ENCODE measurements at regions not wholly inside any gene's neighbourhood (a gene's known extent, or its start where the extent isn't known, plus 50 kb on each side); places are given as distances from the start of the nearest gene placed in this dataset.

GRCh38 chr4:137701401-137701800 lies 169.1 kb upstream of the PCDH18 start:
- FAIRE-seq: no peak
- H3K4me1 ChIP-seq (ENCODE audit: control insufficient read depth in 2 of 3, insufficient read depth in 2 of 3, low read depth in 1 of 3, low read length in 3 of 3): peaks cover 0 to 2% (median 0%) of the 10 kb centered on the region in 3 donors

GRCh38 chr4:137700751-137701150 lies 168.5 kb upstream of the PCDH18 start:
- FAIRE-seq: no peak
- intact Hi-C loops (cut with DNase I): no loop called here
- no peaks in the 10 kb centered on the region for H3K36me3 ChIP-seq (ENCODE audit: control insufficient read depth in 2 of 3, insufficient read depth in 3 of 3, low read length in 3 of 3)
- H3K9ac ChIP-seq (ENCODE audit: low read length in 3 of 3): no peak overlapping the region
- no peak overlapping the region for H3K4me3 ChIP-seq (ENCODE audit: low read length in 3 of 3)
- TF ChIP-seq CTCF (IDR thresholded peaks at IDR 0.05; ENCODE audit: borderline replicate concordance, extremely low read depth, insufficient read depth): no peak
- H3K4me1 ChIP-seq (ENCODE audit: control insufficient read depth in 2 of 3, insufficient read depth in 2 of 3, low read depth in 1 of 3, low read length in 3 of 3): peaks cover 0 to 2% (median 0%) of the 10 kb centered on the region in 3 donors
- no peak overlapping the region for H3K27ac ChIP-seq (ENCODE audit: low read depth in 2 of 2, low read length in 2 of 2)
- DNase-seq: no peak
- no peaks in the 10 kb centered on the region for H3K9me3 ChIP-seq (ENCODE audit: control insufficient read depth in 2 of 3, insufficient read depth in 1 of 3, low read length in 3 of 3)
- H3K27me3 ChIP-seq (ENCODE audit: control insufficient read depth, insufficient read depth, low read length): no peaks in the 10 kb centered on the region

More at GRCh38 chr4:137701401-137701800, 169.1 kb upstream of the PCDH18 start:
- Histone ChIP-seq H3K27ac (ENCODE audit: low read depth in 2 of 2, low read length in 2 of 2) (no peak overlapping the region), H3K4me3 (ENCODE audit: low read length in 3 of 3) (no peak overlapping the region), H3K9ac (ENCODE audit: low read length in 3 of 3) (no peak overlapping the region), H3K36me3 (ENCODE audit: control insufficient read depth in 2 of 3, insufficient read depth in 3 of 3, low read length in 3 of 3) (no peaks in the 10 kb centered on the region), H3K9me3 (ENCODE audit: control insufficient read depth in 2 of 3, insufficient read depth in 1 of 3, low read length in 3 of 3) (no peaks in the 10 kb centered on the region), H3K27me3 (ENCODE audit: control insufficient read depth, insufficient read depth, low read length) (no peaks in the 10 kb centered on the region)
- TF ChIP-seq CTCF (IDR thresholded peaks at IDR 0.05; ENCODE audit: borderline replicate concordance, extremely low read depth, insufficient read depth): no peak
- no peak for DNase-seq
- intact Hi-C loops (cut with DNase I): no loop called here

- no peak overlapping the region for H3K4me3 ChIP-seq (ENCODE audit: low read length in 3 of 3)
- H3K9ac ChIP-seq (ENCODE audit: low read length in 3 of 3): no peak overlapping the region
- H3K4me1 ChIP-seq (ENCODE audit: control insufficient read depth in 2 of 3, insufficient read depth in 2 of 3, low read depth in 1 of 3, low read length in 3 of 3): peaks cover 0 to 2% (median 0%) of the 10 kb centered on the region in 3 donors
- H3K9me3 ChIP-seq (ENCODE audit: control insufficient read depth in 2 of 3, insufficient read depth in 1 of 3, low read length in 3 of 3): no peaks in the 10 kb centered on the region
- no peaks in the 10 kb centered on the region for H3K36me3 ChIP-seq (ENCODE audit: control insufficient read depth in 2 of 3, insufficient read depth in 3 of 3, low read length in 3 of 3)
- H3K27ac ChIP-seq (ENCODE audit: low read depth in 2 of 2, low read length in 2 of 2): no peak overlapping the region
- DNase-seq (peak in 2 of 5 donors; percentile 13 to 58), FAIRE-seq (no peak)
- H3K27me3 ChIP-seq (ENCODE audit: control insufficient read depth, insufficient read depth, low read length): no peaks in the 10 kb centered on the region
- intact Hi-C loops (cut with DNase I): no loop called here
- TF ChIP-seq CTCF (IDR thresholded peaks at IDR 0.05; ENCODE audit: borderline replicate concordance, extremely low read depth, insufficient read depth): no peak
Measured at GRCh38 chr4:137700072-137700471, 167.8 kb upstream of the PCDH18 start.

GRCh38 chr4:137694138-137694537 lies 161.8 kb upstream of the PCDH18 start:
- no peaks in the 10 kb centered on the region for H3K27me3 ChIP-seq (ENCODE audit: control insufficient read depth, insufficient read depth, low read length)
- H3K27ac ChIP-seq (ENCODE audit: low read depth in 2 of 2, low read length in 2 of 2): no peak overlapping the region
- no peak for TF ChIP-seq CTCF (IDR thresholded peaks at IDR 0.05; ENCODE audit: borderline replicate concordance, extremely low read depth, insufficient read depth)
- intact Hi-C loops (cut with DNase I): no loop called here
- DNase-seq: peak in 2 of 5 donors; percentile 54 to 67
- H3K4me3 ChIP-seq (ENCODE audit: low read length in 3 of 3): no peak overlapping the region
- H3K9me3 ChIP-seq (ENCODE audit: control insufficient read depth in 2 of 3, insufficient read depth in 1 of 3, low read length in 3 of 3): no peaks in the 10 kb centered on the region
- no peak for FAIRE-seq
- no peaks in the 10 kb centered on the region for H3K4me1 ChIP-seq (ENCODE audit: control insufficient read depth in 2 of 3, insufficient read depth in 2 of 3, low read depth in 1 of 3, low read length in 3 of 3)
- H3K9ac ChIP-seq (ENCODE audit: low read length in 3 of 3): no peak overlapping the region
- H3K36me3 ChIP-seq (ENCODE audit: control insufficient read depth in 2 of 3, insufficient read depth in 3 of 3, low read length in 3 of 3): no peaks in the 10 kb centered on the region

Measured in kidney (tissue), 13 donors.